ENCODE measurements at regions not wholly inside any gene's neighbourhood (a gene's known extent, or its start where the extent isn't known, plus 50 kb on each side); places are given as distances from the start of the nearest gene placed in this dataset.
"Not testable (repeated sequence)": the region's sequence is repeated elsewhere in the genome, so short reads cannot be mapped to it uniquely, and the experiment has no call there.

DNA sequence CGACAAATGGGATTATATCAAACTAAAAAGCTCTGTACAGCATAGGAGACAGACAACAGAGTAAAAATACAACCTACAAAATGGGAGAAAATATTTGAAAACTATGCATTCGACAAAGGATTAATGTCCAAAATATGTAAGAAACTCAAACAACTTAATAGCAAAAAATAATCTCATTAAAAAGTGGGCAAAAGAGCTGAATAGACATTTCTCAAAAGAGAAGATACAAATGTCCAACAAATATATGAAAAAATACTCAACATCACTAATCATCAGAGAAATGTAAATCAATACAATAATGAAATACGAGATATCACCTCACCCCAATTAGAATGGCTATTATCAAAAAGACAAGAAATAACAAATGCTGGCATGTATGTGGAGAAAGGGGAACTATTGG is 272.9 kb downstream of the KLHL13 start:
- no CpG with 5 or more reads among the region's 3 CpGs for WGBS, 2 experiments (ENCODE audit: insufficient coverage in 2 of 2)
- Histone ChIP-seq H3K36me3 (ENCODE audit: control insufficient read depth, insufficient read depth, low read length) (no peaks in the 10 kb centered on the region), H3K4me3 (ENCODE audit: extremely low read depth, insufficient read depth, low read length, poor library complexity, severe bottlenecking) (no peak overlapping the region), H3K27ac (ENCODE audit: low read depth, low read length, severe bottlenecking) (no peak overlapping the region), H3K4me1 (ENCODE audit: control insufficient read depth, insufficient read depth, low read length, poor library complexity, severe bottlenecking) (no peaks in the 10 kb centered on the region), H3K9me3 (ENCODE audit: control insufficient read depth, low read length) (no peaks in the 10 kb centered on the region)

DNA sequence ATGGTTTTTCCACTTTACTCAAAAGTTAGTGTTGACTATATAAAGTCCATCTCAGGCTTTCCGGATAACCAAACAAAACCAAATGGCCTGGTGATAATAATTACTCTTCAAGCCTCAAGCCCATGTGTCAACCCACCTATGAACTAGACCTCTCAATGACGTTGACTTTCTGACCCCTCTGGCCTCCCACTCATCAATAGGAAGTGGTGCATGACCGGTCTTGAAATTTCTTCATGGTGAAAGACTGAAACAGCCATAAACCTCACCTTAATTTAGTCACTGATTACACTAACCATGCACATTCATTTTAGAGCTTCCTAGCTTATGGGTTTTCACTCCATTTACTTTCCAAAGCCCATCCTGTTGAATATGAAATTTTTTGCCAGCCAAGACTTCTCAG is 276.0 kb downstream of the KLHL13 start:
- Histone ChIP-seq H3K4me1 (ENCODE audit: control insufficient read depth, insufficient read depth, low read length, poor library complexity, severe bottlenecking) (no peaks in the 10 kb centered on the region), H3K4me3 (ENCODE audit: extremely low read depth, insufficient read depth, low read length, poor library complexity, severe bottlenecking) (no peak overlapping the region), H3K36me3 (ENCODE audit: control insufficient read depth, insufficient read depth, low read length) (no peaks in the 10 kb centered on the region), H3K9me3 (ENCODE audit: control insufficient read depth, low read length) (no peaks in the 10 kb centered on the region), H3K27ac (ENCODE audit: low read depth, low read length, severe bottlenecking) (no peak overlapping the region)
- 87% methylated on average over 2 of the region's 3 CpGs; no CpG with 5 or more reads in 1 of the 2 experiments for WGBS, 2 experiments (ENCODE audit: insufficient coverage in 2 of 2)

GRCh38 chrX:117839544-117839943 is 277.1 kb downstream of the KLHL13 start:
- WGBS, 2 experiments (ENCODE audit: insufficient coverage in 2 of 2), result no CpG with 5 or more reads among the region's 1 CpG
- Histone ChIP-seq H3K9me3 (ENCODE audit: control insufficient read depth, low read length) (no peaks in the 10 kb centered on the region), H3K4me1 (ENCODE audit: control insufficient read depth, insufficient read depth, low read length, poor library complexity, severe bottlenecking) (no peaks in the 10 kb centered on the region), H3K36me3 (ENCODE audit: control insufficient read depth, insufficient read depth, low read length) (no peaks in the 10 kb centered on the region), H3K27ac (ENCODE audit: low read depth, low read length, severe bottlenecking) (no peak overlapping the region), H3K4me3 (ENCODE audit: extremely low read depth, insufficient read depth, low read length, poor library complexity, severe bottlenecking) (no peak overlapping the region)

DNA sequence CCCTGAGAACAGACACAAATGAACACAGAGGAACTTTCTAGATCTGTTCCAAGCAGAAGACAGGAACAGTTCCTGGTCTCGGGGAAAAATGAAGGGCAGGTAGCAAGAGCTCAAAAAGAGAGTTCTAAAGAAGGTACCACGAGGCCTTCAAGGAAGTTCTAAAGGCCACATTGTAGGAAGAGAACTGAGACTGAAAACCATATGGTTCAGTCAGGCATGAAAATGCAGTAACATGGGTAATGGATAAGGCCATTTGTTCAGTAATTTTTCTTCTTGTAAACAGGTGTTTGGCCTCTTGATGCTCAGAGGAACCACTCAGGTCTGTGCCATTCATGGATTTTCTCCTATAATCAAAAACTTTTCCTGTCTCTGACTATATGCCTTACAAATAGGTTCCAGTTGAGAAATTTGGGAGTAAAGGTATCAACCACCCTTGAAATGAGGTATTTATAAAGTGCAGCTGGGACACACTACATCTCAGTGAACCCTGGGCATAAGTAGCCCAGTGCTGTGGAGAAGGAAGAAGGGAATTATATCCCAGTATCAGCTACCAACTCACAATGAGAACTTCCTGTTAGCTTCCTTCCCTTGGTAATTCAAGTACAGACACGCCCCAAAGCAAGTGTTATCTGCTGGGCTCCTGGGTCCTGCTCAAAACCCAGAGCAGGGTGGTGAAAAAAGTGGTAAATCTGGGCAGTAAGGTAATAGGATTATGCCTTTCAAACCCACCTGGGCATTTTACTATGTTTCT is 277.9 kb downstream of the KLHL13 start:
- H3K4me1 ChIP-seq (ENCODE audit: control insufficient read depth, insufficient read depth, low read length, poor library complexity, severe bottlenecking), result no peaks in the 10 kb centered on the region
- no peaks in the 10 kb centered on the region for H3K36me3 ChIP-seq (ENCODE audit: control insufficient read depth, insufficient read depth, low read length)
- WGBS, 2 experiments (ENCODE audit: insufficient coverage in 2 of 2), result 83 to 92% methylated on average over 2 of the region's 3 CpGs

GRCh38 chrX:117835034-117835433 is 281.6 kb downstream of the KLHL13 start:
- Histone ChIP-seq H3K36me3 (ENCODE audit: control insufficient read depth, insufficient read depth, low read length) (no peaks in the 10 kb centered on the region), H3K4me1 (ENCODE audit: control insufficient read depth, insufficient read depth, low read length, poor library complexity, severe bottlenecking) (no peaks in the 10 kb centered on the region), H3K4me3 (ENCODE audit: extremely low read depth, insufficient read depth, low read length, poor library complexity, severe bottlenecking) (no peak overlapping the region), H3K27ac (ENCODE audit: low read depth, low read length, severe bottlenecking) (no peak overlapping the region), H3K9me3 (ENCODE audit: control insufficient read depth, low read length) (no peaks in the 10 kb centered on the region)
- 75 to 83% methylated on average over 1 of the region's 3 CpGs for WGBS, 2 experiments (ENCODE audit: insufficient coverage in 2 of 2)

More for the DNA sequence above, 277.9 kb downstream of the KLHL13 start:
- Histone ChIP-seq H3K27ac (ENCODE audit: low read depth, low read length, severe bottlenecking) (no peak overlapping the region), H3K4me3 (ENCODE audit: extremely low read depth, insufficient read depth, low read length, poor library complexity, severe bottlenecking) (no peak overlapping the region), H3K9me3 (ENCODE audit: control insufficient read depth, low read length) (no peaks in the 10 kb centered on the region)

- Histone ChIP-seq H3K4me1 (ENCODE audit: control insufficient read depth, insufficient read depth, low read length, poor library complexity, severe bottlenecking) (no peaks in the 10 kb centered on the region), H3K9me3 (ENCODE audit: control insufficient read depth, low read length) (no peaks in the 10 kb centered on the region), H3K4me3 (ENCODE audit: extremely low read depth, insufficient read depth, low read length, poor library complexity, severe bottlenecking) (no peak overlapping the region), H3K27ac (ENCODE audit: low read depth, low read length, severe bottlenecking) (no peak overlapping the region), H3K36me3 (ENCODE audit: control insufficient read depth, insufficient read depth, low read length) (no peaks in the 10 kb centered on the region)
- WGBS, 2 experiments (ENCODE audit: insufficient coverage in 2 of 2), result 83% methylated on average over 1 of the region's 1 CpG; no CpG with 5 or more reads in 1 of the 2 experiments
These were observed 282.5 kb downstream of the KLHL13 start for GRCh38 chrX:117834076-117834475.

- H3K4me1 ChIP-seq (ENCODE audit: control insufficient read depth, insufficient read depth, low read length, poor library complexity, severe bottlenecking); H3K9me3 ChIP-seq (ENCODE audit: control insufficient read depth, low read length); H3K4me3 ChIP-seq (ENCODE audit: extremely low read depth, insufficient read depth, low read length, poor library complexity, severe bottlenecking); H3K27ac ChIP-seq (ENCODE audit: low read depth, low read length, severe bottlenecking); H3K36me3 ChIP-seq (ENCODE audit: control insufficient read depth, insufficient read depth, low read length): not testable (repeated sequence)
These were observed 295.1 kb downstream of the KLHL13 start for GRCh38 chrX:117821472-117821871.

- Histone ChIP-seq H3K9me3 (ENCODE audit: control insufficient read depth, low read length) (no peaks in the 10 kb centered on the region), H3K36me3 (ENCODE audit: control insufficient read depth, insufficient read depth, low read length) (no peaks in the 10 kb centered on the region), H3K4me1 (ENCODE audit: control insufficient read depth, insufficient read depth, low read length, poor library complexity, severe bottlenecking) (no peaks in the 10 kb centered on the region), H3K4me3 (ENCODE audit: extremely low read depth, insufficient read depth, low read length, poor library complexity, severe bottlenecking) (no peak overlapping the region), H3K27ac (ENCODE audit: low read depth, low read length, severe bottlenecking) (no peak overlapping the region)
- WGBS, 2 experiments (ENCODE audit: insufficient coverage in 2 of 2), result no CpG with 5 or more reads among the region's 3 CpGs
These were observed 308.2 kb downstream of the KLHL13 start for GRCh38 chrX:117808426-117808825.

GRCh38 chrX:117803463-117803862 is 313.1 kb downstream of the KLHL13 start:
- H3K9me3 ChIP-seq (ENCODE audit: control insufficient read depth, low read length), result no peaks in the 10 kb centered on the region
- no CpG with 5 or more reads among the region's 1 CpG for WGBS, 2 experiments (ENCODE audit: insufficient coverage in 2 of 2)
- H3K4me1 ChIP-seq (ENCODE audit: control insufficient read depth, insufficient read depth, low read length, poor library complexity, severe bottlenecking), result no peaks in the 10 kb centered on the region
- H3K36me3 ChIP-seq (ENCODE audit: control insufficient read depth, insufficient read depth, low read length), result no peaks in the 10 kb centered on the region
- H3K27ac ChIP-seq (ENCODE audit: low read depth, low read length, severe bottlenecking), result no peak overlapping the region
- H3K4me3 ChIP-seq (ENCODE audit: extremely low read depth, insufficient read depth, low read length, poor library complexity, severe bottlenecking), result no peak overlapping the region

GRCh38 chrX:117788339-117788738 is 328.3 kb downstream of the KLHL13 start:
- H3K9me3 ChIP-seq (ENCODE audit: control insufficient read depth, low read length), result no peaks in the 10 kb centered on the region
- no peak overlapping the region for H3K27ac ChIP-seq (ENCODE audit: low read depth, low read length, severe bottlenecking)
- WGBS, 2 experiments (ENCODE audit: insufficient coverage in 2 of 2), result no CpG with 5 or more reads among the region's 2 CpGs
- H3K36me3 ChIP-seq (ENCODE audit: control insufficient read depth, insufficient read depth, low read length), result no peaks in the 10 kb centered on the region
- no peaks in the 10 kb centered on the region for H3K4me1 ChIP-seq (ENCODE audit: control insufficient read depth, insufficient read depth, low read length, poor library complexity, severe bottlenecking)
- no peak overlapping the region for H3K4me3 ChIP-seq (ENCODE audit: extremely low read depth, insufficient read depth, low read length, poor library complexity, severe bottlenecking)

DNA sequence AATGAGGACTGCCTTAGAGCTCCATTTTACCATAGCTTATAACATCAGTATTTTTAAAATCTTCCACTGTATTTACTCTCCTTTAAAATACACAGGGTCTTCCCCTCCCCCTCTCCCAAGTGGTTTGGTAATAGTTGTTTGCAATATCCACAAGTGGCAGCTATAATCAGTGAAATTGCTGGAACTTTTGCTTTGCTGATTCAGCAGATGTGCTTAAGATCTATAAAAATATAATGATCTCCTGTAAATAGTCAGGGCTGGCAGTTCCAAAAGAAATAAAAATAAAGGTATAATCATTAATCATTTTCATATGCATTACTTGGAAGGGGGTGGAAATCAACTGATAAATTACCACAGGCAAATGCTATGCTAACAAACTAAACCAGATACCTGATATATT is 345.2 kb downstream of the KLHL13 start:
- no peaks in the 10 kb centered on the region for H3K36me3 ChIP-seq (ENCODE audit: control insufficient read depth, insufficient read depth, low read length)
- no peaks in the 10 kb centered on the region for H3K9me3 ChIP-seq (ENCODE audit: control insufficient read depth, low read length)
- H3K4me1 ChIP-seq (ENCODE audit: control insufficient read depth, insufficient read depth, low read length, poor library complexity, severe bottlenecking), result no peaks in the 10 kb centered on the region
- no peak overlapping the region for H3K27ac ChIP-seq (ENCODE audit: low read depth, low read length, severe bottlenecking)
- no peak overlapping the region for H3K4me3 ChIP-seq (ENCODE audit: extremely low read depth, insufficient read depth, low read length, poor library complexity, severe bottlenecking)
